ENCODE measurements at regions not wholly inside any gene's neighbourhood (a gene's known extent, or its start where the extent isn't known, plus 50 kb on each side); places are given as distances from the start of the nearest gene placed in this dataset.
"Not testable (repeated sequence)": the region's sequence is repeated elsewhere in the genome, so short reads cannot be mapped to it uniquely, and the experiment has no call there.

DNA sequence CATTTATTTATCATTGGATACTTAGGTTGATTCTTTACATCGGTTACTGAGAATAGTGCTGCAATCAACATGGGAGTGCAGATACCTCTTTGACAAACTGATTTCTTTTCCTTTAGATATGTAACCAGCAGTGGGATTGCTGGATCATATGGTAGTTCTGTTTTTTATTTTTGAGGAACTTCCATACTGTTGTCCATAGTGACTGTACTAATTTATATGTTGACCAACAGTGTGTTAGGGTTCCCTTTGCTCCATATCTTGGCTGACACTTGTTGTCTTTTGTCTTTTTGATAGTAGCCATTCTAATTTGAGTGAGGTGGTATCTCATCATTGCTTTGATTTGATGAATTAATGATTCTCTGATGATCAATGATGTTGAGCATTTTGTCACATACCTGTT, 137.3 kb upstream of the PITX1 start:
- TF ChIP-seq CTCF (IDR thresholded peaks at IDR 0.05; ENCODE audit: control insufficient read depth, insufficient read depth, low read depth, low read length, missing control alignments) = no peak
- no peak for DNase-seq (ENCODE audit: low read depth)
- H3K4me3 ChIP-seq (ENCODE audit: control insufficient read depth, low read depth, low read length) = no peak overlapping the region

DNA sequence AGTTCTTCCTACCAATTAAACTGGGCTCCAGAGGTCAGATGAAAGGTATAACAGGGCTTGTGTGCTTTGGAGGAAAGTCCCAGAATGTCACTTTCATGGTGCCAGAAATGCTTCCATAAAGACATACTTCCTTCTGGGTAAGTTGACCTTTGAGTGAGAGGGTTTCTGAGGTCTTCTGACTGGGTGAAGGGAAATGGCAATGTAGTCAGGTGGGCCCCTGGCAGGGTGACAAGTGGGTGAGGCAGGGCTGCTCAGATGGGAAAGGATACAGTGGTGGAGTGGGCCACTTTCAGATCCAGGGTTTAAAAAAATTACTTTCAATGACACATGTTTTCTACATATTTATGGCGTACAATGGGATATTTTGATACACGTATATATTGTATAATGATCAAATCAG, 136.5 kb upstream of the PITX1 start:
- H3K4me3 ChIP-seq (ENCODE audit: control insufficient read depth, low read depth, low read length) = no peak overlapping the region
- DNase-seq (ENCODE audit: low read depth) = no peak
- no peak for TF ChIP-seq CTCF (IDR thresholded peaks at IDR 0.05; ENCODE audit: control insufficient read depth, insufficient read depth, low read depth, low read length, missing control alignments)

- TF ChIP-seq CTCF (IDR thresholded peaks at IDR 0.05; ENCODE audit: control insufficient read depth, insufficient read depth, low read depth, low read length, missing control alignments) = no peak
- H3K4me3 ChIP-seq (ENCODE audit: control insufficient read depth, low read depth, low read length) = no peak overlapping the region
- DNase-seq (ENCODE audit: low read depth) = no peak
These were observed 135.7 kb upstream of the PITX1 start for GRCh38 chr5:135169753-135170152.

- DNase-seq (ENCODE audit: low read depth) = no peak
- TF ChIP-seq CTCF (IDR thresholded peaks at IDR 0.05; ENCODE audit: control insufficient read depth, insufficient read depth, low read depth, low read length, missing control alignments) = no peak
- H3K4me3 ChIP-seq (ENCODE audit: control insufficient read depth, low read depth, low read length) = no peak overlapping the region
These were observed 133.6 kb upstream of the PITX1 start for GRCh38 chr5:135167634-135168033.

DNA sequence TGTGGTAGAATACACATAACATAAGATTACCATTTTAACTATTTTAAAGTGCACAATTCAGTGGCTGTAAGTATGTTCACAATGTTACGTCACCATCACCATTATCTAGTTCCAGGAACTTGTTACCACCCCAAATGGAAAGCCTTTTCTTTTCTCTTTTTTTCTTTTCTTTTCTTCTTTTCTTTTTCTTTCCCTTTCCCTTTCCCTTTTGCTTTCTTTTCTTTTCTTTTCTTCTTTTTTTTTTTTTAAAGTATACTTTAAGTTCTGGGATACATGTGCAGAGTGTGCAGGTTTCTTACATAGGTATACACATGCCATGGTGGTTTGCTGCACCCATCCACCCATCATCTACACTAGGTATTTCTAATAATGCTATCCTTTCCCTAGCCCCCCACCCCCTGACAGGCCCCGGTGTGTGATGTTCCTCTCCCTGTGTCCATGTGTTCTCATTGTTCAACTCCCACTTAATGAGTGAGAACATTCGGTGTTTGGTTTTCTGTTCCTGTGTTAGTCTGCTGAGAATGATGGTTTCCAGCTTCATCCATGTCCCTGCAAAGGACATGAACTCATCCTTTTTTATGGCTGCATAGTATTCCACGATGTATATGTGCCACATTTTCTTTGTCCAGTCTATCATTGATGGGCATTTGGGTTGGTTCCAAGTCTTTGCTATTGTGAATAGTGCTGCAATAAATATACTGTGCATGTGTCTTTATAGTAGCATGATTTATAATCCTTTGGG, 131.0 kb upstream of the PITX1 start:
- not testable (repeated sequence) for H3K4me3 ChIP-seq (ENCODE audit: control insufficient read depth, low read depth, low read length); DNase-seq (ENCODE audit: low read depth)

DNA sequence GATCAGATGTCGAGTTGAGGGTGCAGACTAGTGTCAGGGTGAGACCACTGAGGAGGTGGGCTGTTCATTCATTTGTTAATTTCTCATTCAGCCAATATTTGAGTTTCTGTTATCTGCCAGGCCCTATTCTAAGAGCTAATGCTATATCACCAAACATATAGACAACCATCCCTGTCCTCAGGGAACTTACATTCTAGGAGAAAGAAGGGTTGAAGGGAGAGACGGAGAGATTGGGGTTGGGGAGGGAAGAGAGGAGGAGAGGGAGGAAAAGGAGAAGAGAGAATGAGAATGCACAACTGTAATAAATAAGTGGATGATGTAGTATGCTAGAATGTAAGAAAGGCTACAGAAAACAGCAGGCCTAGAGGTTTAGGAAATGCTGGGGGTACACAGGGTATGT, 129.9 kb upstream of the PITX1 start:
- H3K4me3 ChIP-seq (ENCODE audit: control insufficient read depth, low read depth, low read length) = no peak overlapping the region
- no peak for TF ChIP-seq CTCF (IDR thresholded peaks at IDR 0.05; ENCODE audit: control insufficient read depth, insufficient read depth, low read depth, low read length, missing control alignments)
- DNase-seq (ENCODE audit: low read depth) = no peak

DNA sequence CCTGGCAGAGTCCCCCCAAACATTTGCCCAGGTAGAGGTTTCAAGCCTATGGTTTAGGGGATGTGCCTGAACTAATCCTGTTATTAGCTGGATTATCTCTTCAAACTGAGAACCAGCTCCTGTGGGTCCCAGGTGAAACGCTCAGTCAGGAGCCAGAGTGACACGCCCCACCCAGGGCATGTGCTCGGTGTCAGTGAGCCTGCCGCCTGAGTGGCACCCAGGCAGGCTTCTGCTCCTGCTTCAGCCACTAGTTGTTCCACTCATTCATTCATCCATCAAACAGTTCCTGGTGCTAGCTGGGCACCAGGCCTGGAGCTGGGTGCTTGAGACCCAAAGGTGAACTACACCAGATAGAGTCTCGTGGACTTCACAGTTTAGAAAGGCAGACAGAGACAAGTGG, 129.4 kb upstream of the PITX1 start:
- TF ChIP-seq CTCF (IDR thresholded peaks at IDR 0.05; ENCODE audit: control insufficient read depth, insufficient read depth, low read depth, low read length, missing control alignments) = no peak
- DNase-seq (ENCODE audit: low read depth) = no peak
- H3K4me3 ChIP-seq (ENCODE audit: control insufficient read depth, low read depth, low read length) = no peak overlapping the region
